ENCODE measurements at regions not wholly inside any gene's neighbourhood (a gene's known extent, or its start where the extent isn't known, plus 50 kb on each side); places are given as distances from the start of the nearest gene placed in this dataset.

DNA sequence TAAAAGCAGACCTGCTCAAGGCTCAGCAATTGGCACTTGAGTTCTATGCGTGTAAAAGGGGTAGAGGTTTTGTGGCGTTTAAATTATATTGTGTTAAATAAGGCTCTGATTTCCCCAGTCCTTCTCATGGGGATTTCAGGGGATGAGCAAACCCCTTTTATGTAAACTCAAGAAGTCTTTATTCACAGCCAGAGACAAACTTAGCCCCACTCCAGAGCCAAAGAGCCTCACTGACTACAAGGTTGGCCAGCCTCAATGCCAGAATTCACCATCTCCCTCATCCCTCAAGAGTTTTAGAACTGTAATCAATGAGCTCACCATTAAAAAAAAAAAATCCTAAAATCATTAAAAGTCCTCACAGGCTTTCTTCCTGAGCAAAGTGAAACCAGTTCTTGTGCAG lies 107.8 kb downstream of the SLC30A10 start:
- H3K4me3 ChIP-seq (ENCODE audit: insufficient read depth, low read length, poor library complexity, severe bottlenecking), result no peak overlapping the region
- no peaks in the 10 kb centered on the region for H3K36me3 ChIP-seq (ENCODE audit: low read length)
- H3K27ac ChIP-seq (ENCODE audit: low read depth, low read length), result no peak overlapping the region
- no peak overlapping the region for H3K9ac ChIP-seq (ENCODE audit: low read length)
- TF ChIP-seq CTCF (IDR thresholded peaks at IDR 0.05; ENCODE audit: insufficient read depth, low read length, poor library complexity, severe bottlenecking) (no peak), EZH2phosphoT487 (conservative IDR thresholded peaks at IDR 0.05; ENCODE audit: low read length) (no peak)
- H4K20me1 ChIP-seq (ENCODE audit: low read depth, low read length), result no peaks in the 10 kb centered on the region
- H3K9me3 ChIP-seq (ENCODE audit: insufficient read depth, low read length), result no peaks in the 10 kb centered on the region
- H3K4me2 ChIP-seq (ENCODE audit: low read depth, low read length, poor library complexity, severe bottlenecking), result no peak overlapping the region
- H3K79me2 ChIP-seq (ENCODE audit: insufficient read depth, low read length), result no peaks in the 10 kb centered on the region
- no peak overlapping the region for H2AFZ ChIP-seq (ENCODE audit: low read depth, low read length, severe bottlenecking)
- H3F3A ChIP-seq (ENCODE audit: insufficient read depth), result no peaks in the 10 kb centered on the region
- H3K9me2 ChIP-seq (replicated peaks; ENCODE audit: insufficient read depth, low read length), result no peaks in the 10 kb centered on the region
- H3K27me3 ChIP-seq (ENCODE audit: low read length), result no peaks in the 10 kb centered on the region

GRCh38 chr1:219817914-219818313 lies 110.4 kb downstream of the SLC30A10 start:
- no peak for TF ChIP-seq CTCF (IDR thresholded peaks at IDR 0.05; ENCODE audit: insufficient read depth, low read length, poor library complexity, severe bottlenecking)
- no peak for TF ChIP-seq EZH2phosphoT487 (conservative IDR thresholded peaks at IDR 0.05; ENCODE audit: low read length)
- Histone ChIP-seq H3K9me2 (replicated peaks; ENCODE audit: insufficient read depth, low read length) (no peaks in the 10 kb centered on the region), H3K4me3 (ENCODE audit: insufficient read depth, low read length, poor library complexity, severe bottlenecking) (no peak overlapping the region), H3K4me2 (ENCODE audit: low read depth, low read length, poor library complexity, severe bottlenecking) (no peak overlapping the region), H3K79me2 (ENCODE audit: insufficient read depth, low read length) (no peaks in the 10 kb centered on the region), H3K27me3 (ENCODE audit: low read length) (no peaks in the 10 kb centered on the region), H4K20me1 (ENCODE audit: low read depth, low read length) (no peaks in the 10 kb centered on the region), H3F3A (ENCODE audit: insufficient read depth) (no peaks in the 10 kb centered on the region), H3K36me3 (ENCODE audit: low read length) (no peaks in the 10 kb centered on the region), H3K9me3 (ENCODE audit: insufficient read depth, low read length) (no peaks in the 10 kb centered on the region), H3K9ac (ENCODE audit: low read length) (no peak overlapping the region), H2AFZ (ENCODE audit: low read depth, low read length, severe bottlenecking) (no peak overlapping the region), H3K27ac (ENCODE audit: low read depth, low read length) (no peak overlapping the region)

GRCh38 chr1:219813294-219813693 lies 115.1 kb downstream of the SLC30A10 start:
- Histone ChIP-seq H3K4me2 (ENCODE audit: low read depth, low read length, poor library complexity, severe bottlenecking) (no peak overlapping the region), H3F3A (ENCODE audit: insufficient read depth) (no peaks in the 10 kb centered on the region), H3K4me3 (ENCODE audit: insufficient read depth, low read length, poor library complexity, severe bottlenecking) (no peak overlapping the region), H3K9me3 (ENCODE audit: insufficient read depth, low read length) (no peaks in the 10 kb centered on the region), H3K9me2 (replicated peaks; ENCODE audit: insufficient read depth, low read length) (no peaks in the 10 kb centered on the region), H3K27me3 (ENCODE audit: low read length) (no peaks in the 10 kb centered on the region), H4K20me1 (ENCODE audit: low read depth, low read length) (no peaks in the 10 kb centered on the region), H3K9ac (ENCODE audit: low read length) (no peak overlapping the region), H3K79me2 (ENCODE audit: insufficient read depth, low read length) (no peaks in the 10 kb centered on the region), H3K36me3 (ENCODE audit: low read length) (no peaks in the 10 kb centered on the region), H3K27ac (ENCODE audit: low read depth, low read length) (no peak overlapping the region), H2AFZ (ENCODE audit: low read depth, low read length, severe bottlenecking) (no peak overlapping the region)
- TF ChIP-seq CTCF (IDR thresholded peaks at IDR 0.05; ENCODE audit: insufficient read depth, low read length, poor library complexity, severe bottlenecking) (no peak), EZH2phosphoT487 (conservative IDR thresholded peaks at IDR 0.05; ENCODE audit: low read length) (no peak)
